MG63 (cell line): ENCODE measurements at regions not wholly inside any gene's neighbourhood (a gene's known extent, or its start where the extent isn't known, plus 50 kb on each side); places are given as distances from the start of the nearest gene placed in this dataset.

Source experiments
- DNase-seq: peaks from one replicate; pipeline ENCODE4 v3.0.0-alpha.2; 2020
- H3K27me3 ChIP-seq: fragments of 250-450 bp; sonication (Bioruptor Pico); 2 replicates; pipeline ENCODE4 v1.5.1; 2020; ENCODE audit warnings: mild to moderate bottlenecking, moderate library complexity
- H3K36me3 ChIP-seq: fragments of 250-450 bp; sonication (Bioruptor Pico); 2 replicates; pipeline ENCODE4 v1.5.1; 2020; ENCODE audit warnings: mild to moderate bottlenecking, moderate library complexity
- H3K4me3 ChIP-seq: fragments of 250-450 bp; sonication (Bioruptor Pico); 2 replicates; pipeline ENCODE4 v1.5.1; 2020; ENCODE audit warnings: mild to moderate bottlenecking, moderate library complexity
- H3K9me3 ChIP-seq: fragments of 250-450 bp; sonication (Bioruptor Pico); 2 replicates; pipeline ENCODE4 v1.5.1; 2020; ENCODE audit warnings: mild to moderate bottlenecking, moderate library complexity

GRCh38 chr20:24317224-24317623, 152.2 kb upstream of the SYNDIG1 start:
- Histone ChIP-seq H3K36me3 (no peaks in the 10 kb centered on the region), H3K27me3 (no peaks in the 10 kb centered on the region), H3K9me3 (no peaks in the 10 kb centered on the region), H3K4me3 (no peak overlapping the region)
- no peak for DNase-seq

GRCh38 chr20:24316731-24317130, 152.7 kb upstream of the SYNDIG1 start:
- Histone ChIP-seq H3K36me3 (no peaks in the 10 kb centered on the region), H3K27me3 (no peaks in the 10 kb centered on the region), H3K4me3 (no peak overlapping the region), H3K9me3 (no peaks in the 10 kb centered on the region)
- DNase-seq, result no peak

GRCh38 chr20:24314053-24314452, 155.4 kb upstream of the SYNDIG1 start:
- Histone ChIP-seq H3K4me3 (no peak overlapping the region), H3K9me3 (no peaks in the 10 kb centered on the region), H3K27me3 (no peaks in the 10 kb centered on the region), H3K36me3 (no peaks in the 10 kb centered on the region)
- DNase-seq, result no peak

GRCh38 chr20:24309596-24309995, 159.8 kb upstream of the SYNDIG1 start:
- Histone ChIP-seq H3K36me3 (no peaks in the 10 kb centered on the region), H3K4me3 (no peak overlapping the region), H3K27me3 (no peaks in the 10 kb centered on the region), H3K9me3 (no peaks in the 10 kb centered on the region)
- no peak for DNase-seq

- Histone ChIP-seq H3K4me3 (no peak overlapping the region), H3K27me3 (no peaks in the 10 kb centered on the region), H3K36me3 (no peaks in the 10 kb centered on the region), H3K9me3 (no peaks in the 10 kb centered on the region)
- no peak for DNase-seq
Observed at GRCh38 chr20:24305371-24305770, 164.1 kb upstream of the SYNDIG1 start.

GRCh38 chr20:24304291-24304690, 165.1 kb upstream of the SYNDIG1 start:
- H3K36me3 ChIP-seq, result no peaks in the 10 kb centered on the region
- no peak for DNase-seq
- H3K9me3 ChIP-seq, result no peaks in the 10 kb centered on the region
- H3K4me3 ChIP-seq, result no peak overlapping the region
- no peaks in the 10 kb centered on the region for H3K27me3 ChIP-seq

GRCh38 chr20:24303393-24304170, 165.8 kb upstream of the SYNDIG1 start:
- H3K36me3 ChIP-seq, result no peaks in the 10 kb centered on the region
- no peaks in the 10 kb centered on the region for H3K27me3 ChIP-seq
- H3K9me3 ChIP-seq, result no peaks in the 10 kb centered on the region
- no peak overlapping the region for H3K4me3 ChIP-seq
- no peak for DNase-seq

- no peak for DNase-seq
- Histone ChIP-seq H3K27me3 (no peaks in the 10 kb centered on the region), H3K4me3 (no peak overlapping the region), H3K36me3 (no peaks in the 10 kb centered on the region), H3K9me3 (no peaks in the 10 kb centered on the region)
Observed at GRCh38 chr20:24297993-24298392, 171.4 kb upstream of the SYNDIG1 start.

- Histone ChIP-seq H3K4me3 (no peak overlapping the region), H3K9me3 (no peaks in the 10 kb centered on the region), H3K36me3 (no peaks in the 10 kb centered on the region), H3K27me3 (no peaks in the 10 kb centered on the region)
- DNase-seq, result no peak
Observed at GRCh38 chr20:24296477-24297261, 172.8 kb upstream of the SYNDIG1 start.

- no peaks in the 10 kb centered on the region for H3K36me3 ChIP-seq
- no peak for DNase-seq
- H3K9me3 ChIP-seq, result no peaks in the 10 kb centered on the region
- no peak overlapping the region for H3K4me3 ChIP-seq
- H3K27me3 ChIP-seq, result no peaks in the 10 kb centered on the region
Observed at GRCh38 chr20:24291014-24291413, 178.4 kb upstream of the SYNDIG1 start.

GRCh38 chr20:24289737-24290481, 179.5 kb upstream of the SYNDIG1 start:
- Histone ChIP-seq H3K4me3 (no peak overlapping the region), H3K27me3 (no peaks in the 10 kb centered on the region), H3K36me3 (no peaks in the 10 kb centered on the region), H3K9me3 (no peaks in the 10 kb centered on the region)
- no peak for DNase-seq

GRCh38 chr20:24283186-24283585, 186.2 kb upstream of the SYNDIG1 start:
- H3K36me3 ChIP-seq, result no peaks in the 10 kb centered on the region
- no peaks in the 10 kb centered on the region for H3K9me3 ChIP-seq
- H3K27me3 ChIP-seq, result no peaks in the 10 kb centered on the region
- no peak overlapping the region for H3K4me3 ChIP-seq
- DNase-seq, result no peak

- Histone ChIP-seq H3K4me3 (no peak overlapping the region), H3K27me3 (no peaks in the 10 kb centered on the region), H3K9me3 (no peaks in the 10 kb centered on the region), H3K36me3 (no peaks in the 10 kb centered on the region)
- DNase-seq, result no peak
Observed at GRCh38 chr20:24277196-24277595, 192.2 kb upstream of the SYNDIG1 start.

- no peak for DNase-seq
- no peaks in the 10 kb centered on the region for H3K9me3 ChIP-seq
- H3K27me3 ChIP-seq, result no peaks in the 10 kb centered on the region
- H3K36me3 ChIP-seq, result no peaks in the 10 kb centered on the region
- H3K4me3 ChIP-seq, result no peak overlapping the region
Observed at GRCh38 chr20:24275946-24276705, 193.3 kb upstream of the SYNDIG1 start.

GRCh38 chr20:24273251-24273650, 196.2 kb upstream of the SYNDIG1 start:
- Histone ChIP-seq H3K4me3 (no peak overlapping the region), H3K36me3 (no peaks in the 10 kb centered on the region), H3K9me3 (no peaks in the 10 kb centered on the region), H3K27me3 (no peaks in the 10 kb centered on the region)
- DNase-seq, result no peak

- Histone ChIP-seq H3K9me3 (no peaks in the 10 kb centered on the region), H3K27me3 (no peaks in the 10 kb centered on the region; the same call in 1 of the 2 replicates), H3K36me3 (no peaks in the 10 kb centered on the region), H3K4me3 (no peak overlapping the region)
- DNase-seq, result no peak
Observed at GRCh38 chr20:24261351-24261750, 208.1 kb upstream of the SYNDIG1 start.

GRCh38 chr20:24257171-24257570, 212.3 kb upstream of the SYNDIG1 start:
- Histone ChIP-seq H3K27me3 (no peaks in the 10 kb centered on the region), H3K36me3 (no peaks in the 10 kb centered on the region), H3K4me3 (no peak overlapping the region), H3K9me3 (no peaks in the 10 kb centered on the region)
- no peak for DNase-seq
